ENCODE measurements at regions not wholly inside any gene's neighbourhood (a gene's known extent, or its start where the extent isn't known, plus 50 kb on each side); places are given as distances from the start of the nearest gene placed in this dataset.

- Histone ChIP-seq H3K4me3 (ENCODE audit: low read depth in 1 of 2, low read length in 1 of 2) (no peak overlapping the region), H3K4me1 (ENCODE audit: control insufficient read depth in 1 of 2, insufficient read depth in 1 of 2, low read depth in 1 of 2, low read length in 1 of 2) (no peaks in the 10 kb centered on the region), H3K27me3 (peaks cover 14% of the 10 kb centered on the region), H3K27ac (no peak overlapping the region), H3K36me3 (no peaks in the 10 kb centered on the region), H3K9me3 (no peaks in the 10 kb centered on the region)
- TF ChIP-seq CTCF (IDR thresholded peaks at IDR 0.05), result no peak
These were observed 110.3 kb upstream of the ATP2B2 start for GRCh38 chr3:10615715-10616114.

GRCh38 chr3:10616321-10616720 lies 110.9 kb upstream of the ATP2B2 start:
- Histone ChIP-seq H3K4me1 (ENCODE audit: control insufficient read depth in 1 of 2, insufficient read depth in 1 of 2, low read depth in 1 of 2, low read length in 1 of 2) (no peaks in the 10 kb centered on the region), H3K36me3 (no peaks in the 10 kb centered on the region), H3K27ac (no peak overlapping the region), H3K9me3 (no peaks in the 10 kb centered on the region), H3K27me3 (peaks cover 19% of the 10 kb centered on the region), H3K4me3 (ENCODE audit: low read depth in 1 of 2, low read length in 1 of 2) (no peak overlapping the region)
- no peak for TF ChIP-seq CTCF (IDR thresholded peaks at IDR 0.05)

GRCh38 chr3:10619989-10620832 lies 114.8 kb upstream of the ATP2B2 start:
- no peak for TF ChIP-seq CTCF (IDR thresholded peaks at IDR 0.05)
- no peak overlapping the region for H3K4me3 ChIP-seq (ENCODE audit: low read depth in 1 of 2, low read length in 1 of 2)
- H3K36me3 ChIP-seq, result no peaks in the 10 kb centered on the region
- H3K27me3 ChIP-seq, result peaks cover 19% of the 10 kb centered on the region
- H3K4me1 ChIP-seq (ENCODE audit: control insufficient read depth in 1 of 2, insufficient read depth in 1 of 2, low read depth in 1 of 2, low read length in 1 of 2), result no peaks in the 10 kb centered on the region
- H3K27ac ChIP-seq, result no peak overlapping the region
- no peaks in the 10 kb centered on the region for H3K9me3 ChIP-seq

GRCh38 chr3:10620833-10621082 lies 115.4 kb upstream of the ATP2B2 start:
- Histone ChIP-seq H3K4me1 (ENCODE audit: control insufficient read depth in 1 of 2, insufficient read depth in 1 of 2, low read depth in 1 of 2, low read length in 1 of 2) (no peaks in the 10 kb centered on the region), H3K9me3 (no peaks in the 10 kb centered on the region), H3K4me3 (ENCODE audit: low read depth in 1 of 2, low read length in 1 of 2) (no peak overlapping the region), H3K36me3 (no peaks in the 10 kb centered on the region), H3K27me3 (peaks cover 19% of the 10 kb centered on the region), H3K27ac (no peak overlapping the region)
- no peak for TF ChIP-seq CTCF (IDR thresholded peaks at IDR 0.05)

GRCh38 chr3:10623578-10624275 lies 118.3 kb upstream of the ATP2B2 start:
- H3K27ac ChIP-seq, result no peak overlapping the region
- H3K9me3 ChIP-seq, result no peaks in the 10 kb centered on the region
- no peak overlapping the region for H3K4me3 ChIP-seq (ENCODE audit: low read depth in 1 of 2, low read length in 1 of 2)
- H3K36me3 ChIP-seq, result no peaks in the 10 kb centered on the region
- no peak for TF ChIP-seq CTCF (IDR thresholded peaks at IDR 0.05)
- no peaks in the 10 kb centered on the region for H3K4me1 ChIP-seq (ENCODE audit: control insufficient read depth in 1 of 2, insufficient read depth in 1 of 2, low read depth in 1 of 2, low read length in 1 of 2)
- peaks cover 11% of the 10 kb centered on the region for H3K27me3 ChIP-seq
